Pons (tissue), 1 donor: ENCODE measurements at regions not wholly inside any gene's neighbourhood (a gene's known extent, or its start where the extent isn't known, plus 50 kb on each side); places are given as distances from the start of the nearest gene placed in this dataset.
"Not testable (repeated sequence)": the region's sequence is repeated elsewhere in the genome, so short reads cannot be mapped to it uniquely, and the experiment has no call there.

ENCODE experiments used
- DNase-seq: peaks from one replicate; pipeline ENCODE4 v3.0.0-alpha.2; 2016; ENCODE audit warnings: low spot score

GRCh38 chr2:142757111-142757510 lies 120.4 kb upstream of the KYNU start:
- DNase-seq = no peak

- no peak for DNase-seq
These were observed 121.0 kb upstream of the KYNU start for GRCh38 chr2:142756430-142756829.

DNA sequence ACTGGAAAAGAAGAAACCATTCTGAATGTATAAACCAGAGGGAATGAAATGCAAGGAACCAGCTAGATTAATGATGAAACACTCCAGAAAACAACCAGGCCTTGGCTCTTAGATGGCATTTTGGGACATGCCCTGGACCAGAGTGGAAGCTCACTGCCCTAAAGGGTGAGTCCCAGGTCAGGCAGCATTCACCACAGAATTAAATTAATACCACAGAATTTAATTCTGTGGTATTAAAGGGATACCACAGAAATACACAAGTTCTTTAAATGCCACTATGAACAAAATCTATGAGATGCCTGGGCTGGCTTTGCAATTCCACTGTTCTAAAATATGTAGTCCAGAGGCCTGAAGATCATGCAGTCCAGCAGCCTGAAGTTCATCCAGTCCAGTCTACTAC lies 122.3 kb upstream of the KYNU start:
- no peak for DNase-seq

DNA sequence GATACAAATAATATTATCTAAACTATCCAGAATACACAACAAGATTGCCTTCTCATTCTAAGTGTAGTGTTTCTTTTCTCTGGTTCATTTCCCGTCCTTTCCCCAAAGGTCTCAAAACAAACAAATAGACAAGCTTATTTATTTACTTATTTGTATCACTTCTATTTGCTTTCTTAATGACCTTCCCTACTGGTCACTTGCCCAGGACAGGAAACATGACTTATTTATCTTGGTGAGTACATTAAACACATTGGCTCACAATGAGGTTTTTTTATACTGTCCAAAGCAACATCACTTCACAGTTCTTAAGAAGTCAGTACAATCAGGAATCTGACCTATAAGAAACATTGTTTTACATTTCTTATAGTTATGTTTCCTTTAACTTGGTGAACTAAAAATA lies 123.3 kb upstream of the KYNU start:
- peak; percentile 3 for DNase-seq

DNA sequence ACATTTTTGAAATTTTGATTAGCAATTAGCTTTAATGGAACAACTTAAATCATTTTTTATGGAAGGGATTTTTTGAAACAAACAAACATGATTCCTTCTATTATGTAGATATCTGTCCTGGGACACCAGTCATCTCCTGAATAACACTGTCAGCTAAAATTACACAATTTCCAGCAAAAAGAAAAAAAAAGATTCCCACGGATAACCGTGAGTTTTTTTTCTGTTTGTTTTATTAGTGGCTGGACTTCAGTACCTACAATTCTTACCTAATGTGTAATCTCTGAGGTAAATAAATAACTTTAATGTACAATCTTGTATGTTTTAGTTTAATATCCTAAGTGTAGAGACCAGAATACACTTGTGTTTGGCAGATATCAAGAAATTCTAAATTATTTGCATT lies 126.6 kb upstream of the KYNU start:
- DNase-seq = no peak

GRCh38 chr2:142748559-142749099 lies 128.8 kb upstream of the KYNU start:
- no peak for DNase-seq

DNA sequence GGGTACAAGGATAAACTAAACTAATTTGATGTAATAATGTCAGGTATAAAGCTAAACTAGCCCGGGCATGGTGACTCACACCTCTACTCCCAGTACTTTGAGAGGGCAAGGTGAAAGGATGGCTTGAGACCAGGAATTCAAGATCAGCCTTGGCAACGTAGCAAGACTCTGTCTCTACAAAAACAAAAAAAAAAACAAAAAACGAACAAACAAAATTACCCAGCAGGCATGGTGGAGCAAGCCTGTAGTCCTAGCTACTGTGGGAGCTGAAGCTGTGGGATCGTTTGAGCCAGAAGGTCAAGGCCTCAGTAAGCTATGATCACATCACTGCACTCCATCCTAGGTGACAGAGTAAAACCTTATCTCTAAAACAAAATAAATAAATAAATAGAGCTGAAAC lies 131.8 kb upstream of the KYNU start:
- no peak for DNase-seq

- peak; percentile 31 for DNase-seq
These were observed 134.9 kb upstream of the KYNU start for GRCh38 chr2:142742371-142743214.

DNA sequence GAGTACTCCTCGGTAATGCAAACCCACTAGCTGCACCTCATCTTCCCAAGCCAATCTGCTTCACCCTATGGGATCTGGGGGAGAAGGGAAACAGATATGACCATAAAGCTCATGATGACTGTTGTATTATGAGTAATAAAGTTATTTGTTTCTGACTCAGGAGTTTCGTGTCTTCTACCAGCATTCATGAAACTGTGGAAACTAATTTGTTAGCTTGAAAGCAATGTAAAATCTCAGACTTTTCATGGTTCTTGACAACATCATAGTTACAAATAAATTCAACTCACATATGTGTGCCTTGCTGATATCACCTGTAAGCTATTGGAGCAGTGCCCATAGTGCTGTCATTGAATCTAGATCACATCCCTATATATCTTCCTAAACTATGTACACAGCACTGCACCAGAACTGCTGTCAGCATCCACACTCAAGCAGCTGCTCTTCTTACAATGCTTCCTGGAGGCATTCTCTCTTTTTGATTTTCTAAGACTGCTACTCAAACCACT lies 135.6 kb upstream of the KYNU start:
- DNase-seq = no peak

- DNase-seq = no peak
These were observed 142.7 kb upstream of the KYNU start for GRCh38 chr2:142734770-142735169.

- DNase-seq = no peak
These were observed 143.2 kb upstream of the KYNU start for GRCh38 chr2:142734231-142734630.

GRCh38 chr2:142729814-142730213 lies 147.7 kb upstream of the KYNU start:
- not testable (repeated sequence) for DNase-seq

DNA sequence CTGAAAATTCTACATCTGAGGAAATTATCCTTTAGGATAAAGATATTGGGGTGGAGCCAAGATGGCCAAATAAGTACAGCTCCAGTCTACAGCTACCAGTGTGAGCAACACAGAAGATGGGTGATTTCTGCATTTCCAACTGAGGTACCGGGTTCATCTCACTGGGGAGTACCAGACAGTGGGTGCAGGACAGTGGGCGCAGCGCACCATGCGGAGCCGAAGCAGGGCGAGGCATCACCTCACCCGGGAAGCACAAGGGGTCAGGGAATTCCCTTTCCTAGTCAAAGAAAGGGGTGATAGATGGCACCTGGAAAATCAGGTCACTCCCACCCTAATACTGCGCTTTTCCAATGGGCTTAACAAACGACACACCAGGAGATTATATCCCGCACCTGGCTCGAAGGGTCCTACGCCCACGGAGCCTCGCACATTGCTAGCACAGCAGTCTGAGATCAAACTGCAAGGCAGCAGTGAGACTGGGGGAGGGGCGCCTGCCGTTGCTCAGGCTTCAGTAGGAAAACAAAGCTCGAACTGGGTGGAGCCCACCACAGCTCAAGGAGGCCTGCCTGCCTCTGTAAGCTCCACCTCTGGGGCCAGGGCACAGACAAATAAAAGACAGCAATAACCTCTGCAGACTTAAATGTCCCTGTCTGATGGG lies 149.5 kb upstream of the KYNU start:
- not testable (repeated sequence) for DNase-seq

- no peak for DNase-seq
These were observed 152.1 kb upstream of the KYNU start for GRCh38 chr2:142725386-142725785.

DNA sequence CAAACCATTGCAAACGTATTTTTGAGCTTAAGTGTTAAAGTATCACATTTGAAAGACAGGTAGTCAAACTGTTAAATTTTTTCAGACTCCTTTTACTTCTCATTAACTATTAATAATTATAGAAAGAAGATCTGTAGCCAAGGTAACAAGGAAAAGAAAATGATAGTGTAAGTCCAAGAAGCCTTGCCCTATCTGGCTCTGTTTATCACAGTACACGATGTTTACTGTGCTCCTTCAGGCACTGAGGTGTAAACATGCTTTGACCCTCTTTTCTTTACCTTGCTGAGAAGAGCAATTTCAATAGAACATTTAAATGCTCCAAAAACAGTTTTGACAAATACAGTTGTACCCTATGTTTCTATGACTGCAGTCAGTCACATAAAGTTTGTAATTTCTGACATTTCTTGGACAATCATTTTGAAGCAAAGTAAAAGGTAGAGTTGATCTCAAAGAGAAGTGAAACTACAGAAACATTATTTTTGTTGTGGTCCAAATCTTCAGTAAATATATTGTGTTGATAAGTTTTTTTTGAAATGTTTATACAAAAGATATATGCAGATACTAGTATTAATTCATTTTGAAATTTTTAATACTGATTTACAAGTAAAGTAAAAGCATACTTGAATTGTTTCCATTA lies 152.6 kb upstream of the KYNU start:
- no peak for DNase-seq

DNA sequence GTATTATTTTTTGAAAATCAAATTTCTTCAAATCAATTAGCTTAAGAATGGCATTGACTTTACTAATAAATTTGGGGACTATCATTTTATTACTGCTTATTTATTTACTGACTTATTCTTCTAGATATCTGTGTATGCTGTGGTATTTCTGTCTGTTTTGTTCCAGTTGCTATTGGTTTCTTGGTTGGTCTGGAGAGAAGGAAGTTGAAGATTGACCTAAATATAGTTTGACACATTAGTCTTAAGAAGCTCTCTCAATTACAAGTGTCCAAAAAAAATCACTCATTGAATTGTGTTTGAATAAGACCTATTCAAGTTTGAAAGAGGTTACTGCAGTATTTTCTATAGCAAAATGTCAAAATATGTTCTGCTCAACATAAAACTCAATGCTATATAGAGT lies 153.3 kb upstream of the KYNU start:
- DNase-seq = no peak

GRCh38 chr2:142723236-142723635 lies 154.2 kb upstream of the KYNU start:
- no peak for DNase-seq

- no peak for DNase-seq
These were observed 154.9 kb upstream of the KYNU start for GRCh38 chr2:142722569-142722968.

GRCh38 chr2:142722086-142722485 lies 155.4 kb upstream of the KYNU start:
- DNase-seq = no peak

- no peak for DNase-seq
These were observed 156.4 kb upstream of the KYNU start for GRCh38 chr2:142721015-142721414.

- DNase-seq = no peak
These were observed 158.8 kb upstream of the KYNU start for GRCh38 chr2:142718576-142719155.
